Thyroid gland (tissue), 4 donors: ENCODE measurements at regions not wholly inside any gene's neighbourhood (a gene's known extent, or its start where the extent isn't known, plus 50 kb on each side); places are given as distances from the start of the nearest gene placed in this dataset.

Experiments
- DNase-seq, 2 donors: peaks; one replicate each; pipeline ENCODE4 v3.0.0-alpha.2; 2019
- H3K27ac ChIP-seq, 3 donors: fragments of 200-600 bp; sonication (generic); 1 replicate in 2 of 3; 2 replicates in 1 of 3; pipeline ENCODE4 v1.5.1; 2016 to 2019; ENCODE audit warnings: mild to moderate bottlenecking in 1 of 3, moderate library complexity in 1 of 3
- H3K27me3 ChIP-seq: fragments of 200-600 bp; sonication (generic); one replicate; pipeline ENCODE4 v1.5.1; 2019
- H3K36me3 ChIP-seq, 2 donors: fragments of 200-600 bp; sonication (generic); one replicate each; pipeline ENCODE4 v1.5.1; 2016 to 2019
- H3K4me1 ChIP-seq, 2 donors: fragments of 200-600 bp; sonication (generic); one replicate each; pipeline ENCODE4 v1.5.1; 2017 to 2019
- H3K4me3 ChIP-seq, 3 donors: fragments of 200-600 bp; sonication (generic); replicated peaks in 1 of 3; 1 replicate in 2 of 3; 2 replicates in 1 of 3; pipeline ENCODE4 v1.5.1; 2016; ENCODE audit warnings: mild to moderate bottlenecking in 1 of 3
- H3K9me3 ChIP-seq: fragments of 200-600 bp; sonication (generic); one replicate; pipeline ENCODE4 v1.5.1; 2017
- POLR2A ChIP-seq, 2 donors: fragments of 450-650 bp; IDR thresholded peaks; one replicate each; pipeline ENCODE4 v1.6.1; 2017; ENCODE audit warnings: antibody characterized with exemption in 2 of 2, mild to moderate bottlenecking in 2 of 2, moderate library complexity in 1 of 2
- WGBS, 2 donors: methylation state at CpG; one replicate each; pipeline ENCODE4 v1.1.5; 2017; 5-methylcytosine and 5-hydroxymethylcytosine counted together
- intact Hi-C: fragments of 100-400 bp; cut with DNase I; formaldehyde crosslinking; loops from one replicate; pipeline ENCODE4 v1.15.1; 2023
- TF ChIP-seq, protein P1 (sequence below), 6 experiments: fragments of 200-600 bp in 3 of 6; fragments of 450-650 bp in 3 of 6; sonication (generic) in 3 of 6; IDR thresholded peaks; one replicate each; pipeline ENCODE4 v1.5.1; 2016 to 2019; ENCODE audit warnings: antibody characterized with exemption in 6 of 6, mild to moderate bottlenecking in 2 of 6, inconsistent platforms in 1 of 6, moderate library complexity in 1 of 6

DNA sequence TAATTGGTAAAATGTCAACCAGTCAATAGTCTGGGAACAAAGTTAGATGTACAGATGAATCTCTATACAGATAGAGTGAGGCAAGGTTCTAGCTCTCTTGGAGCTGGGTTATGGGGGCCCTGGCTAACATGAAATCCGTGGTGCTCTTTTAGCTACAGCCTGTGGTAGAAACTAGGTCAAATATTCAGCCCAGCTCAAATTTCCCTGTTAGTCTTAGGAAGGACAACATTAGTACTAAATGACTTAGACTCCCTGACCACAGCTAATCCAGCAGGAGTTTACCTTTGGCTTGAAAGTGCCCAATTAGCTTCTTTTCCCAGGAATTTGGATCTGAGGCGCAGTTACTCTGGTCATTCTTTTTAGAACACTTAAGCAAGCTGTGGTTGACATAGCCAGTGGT, 170.5 kb downstream of the DMRTA1 start:
- Histone ChIP-seq H3K9me3 (no peaks in the 10 kb centered on the region), H3K36me3 (no peaks in the 10 kb centered on the region), H3K4me1 (no peaks in the 10 kb centered on the region), H3K4me3 (no peak overlapping the region), H3K27ac (no peak overlapping the region), H3K27me3 (no peaks in the 10 kb centered on the region)
- DNase-seq: no peak
- TF ChIP-seq POLR2A (IDR thresholded peaks at IDR 0.05): no peak
- TF ChIP-seq, protein P1, sequence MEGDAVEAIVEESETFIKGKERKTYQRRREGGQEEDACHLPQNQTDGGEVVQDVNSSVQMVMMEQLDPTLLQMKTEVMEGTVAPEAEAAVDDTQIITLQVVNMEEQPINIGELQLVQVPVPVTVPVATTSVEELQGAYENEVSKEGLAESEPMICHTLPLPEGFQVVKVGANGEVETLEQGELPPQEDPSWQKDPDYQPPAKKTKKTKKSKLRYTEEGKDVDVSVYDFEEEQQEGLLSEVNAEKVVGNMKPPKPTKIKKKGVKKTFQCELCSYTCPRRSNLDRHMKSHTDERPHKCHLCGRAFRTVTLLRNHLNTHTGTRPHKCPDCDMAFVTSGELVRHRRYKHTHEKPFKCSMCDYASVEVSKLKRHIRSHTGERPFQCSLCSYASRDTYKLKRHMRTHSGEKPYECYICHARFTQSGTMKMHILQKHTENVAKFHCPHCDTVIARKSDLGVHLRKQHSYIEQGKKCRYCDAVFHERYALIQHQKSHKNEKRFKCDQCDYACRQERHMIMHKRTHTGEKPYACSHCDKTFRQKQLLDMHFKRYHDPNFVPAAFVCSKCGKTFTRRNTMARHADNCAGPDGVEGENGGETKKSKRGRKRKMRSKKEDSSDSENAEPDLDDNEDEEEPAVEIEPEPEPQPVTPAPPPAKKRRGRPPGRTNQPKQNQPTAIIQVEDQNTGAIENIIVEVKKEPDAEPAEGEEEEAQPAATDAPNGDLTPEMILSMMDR (IDR thresholded peaks at IDR 0.05): no peak
- intact Hi-C loops: no loop called here
- WGBS, 2 donors: 39 to 43% methylated on average over 2 of the region's 2 CpGs

DNA sequence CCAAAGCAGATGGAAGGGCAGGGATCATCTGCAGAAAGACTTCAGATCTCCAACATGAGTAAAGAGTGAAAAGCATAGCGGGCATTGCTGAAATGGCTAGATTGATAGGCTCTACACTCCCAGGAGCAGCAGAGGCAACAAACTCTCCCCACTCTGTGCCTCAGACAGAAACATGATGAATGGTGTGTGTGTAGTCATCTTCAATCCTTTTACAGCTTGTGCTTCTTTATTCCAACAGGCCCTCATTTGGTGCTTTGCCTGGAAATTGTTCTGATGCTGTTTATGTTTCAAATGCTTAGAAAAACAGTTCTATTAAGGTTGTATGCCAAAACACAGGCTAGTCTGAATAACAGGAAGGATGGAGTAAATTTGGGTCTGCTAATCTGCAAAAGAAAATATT, 176.2 kb downstream of the DMRTA1 start:
- no peaks in the 10 kb centered on the region for H3K36me3 ChIP-seq
- no peaks in the 10 kb centered on the region for H3K9me3 ChIP-seq
- no peak for TF ChIP-seq POLR2A (IDR thresholded peaks at IDR 0.05)
- TF ChIP-seq, protein P1 (IDR thresholded peaks at IDR 0.05): no peak
- 47 to 72% methylated on average over 1 of the region's 1 CpG for WGBS, 2 donors
- no peak for DNase-seq
- no peaks in the 10 kb centered on the region for H3K4me1 ChIP-seq
- H3K27ac ChIP-seq: no peak overlapping the region
- H3K27me3 ChIP-seq: no peaks in the 10 kb centered on the region
- intact Hi-C loops: no loop called here
- no peak overlapping the region for H3K4me3 ChIP-seq

GRCh38 chr9:22623236-22623635, 176.6 kb downstream of the DMRTA1 start:
- Histone ChIP-seq H3K36me3 (no peaks in the 10 kb centered on the region), H3K4me1 (no peaks in the 10 kb centered on the region), H3K9me3 (no peaks in the 10 kb centered on the region), H3K27me3 (no peaks in the 10 kb centered on the region), H3K4me3 (no peak overlapping the region), H3K27ac (no peak overlapping the region)
- TF ChIP-seq, protein P1 (IDR thresholded peaks at IDR 0.05): no peak
- TF ChIP-seq POLR2A (IDR thresholded peaks at IDR 0.05): no peak
- intact Hi-C loops: no loop called here
- DNase-seq: no peak
- WGBS, 2 donors: 30 to 33% methylated on average over 3 of the region's 3 CpGs

DNA sequence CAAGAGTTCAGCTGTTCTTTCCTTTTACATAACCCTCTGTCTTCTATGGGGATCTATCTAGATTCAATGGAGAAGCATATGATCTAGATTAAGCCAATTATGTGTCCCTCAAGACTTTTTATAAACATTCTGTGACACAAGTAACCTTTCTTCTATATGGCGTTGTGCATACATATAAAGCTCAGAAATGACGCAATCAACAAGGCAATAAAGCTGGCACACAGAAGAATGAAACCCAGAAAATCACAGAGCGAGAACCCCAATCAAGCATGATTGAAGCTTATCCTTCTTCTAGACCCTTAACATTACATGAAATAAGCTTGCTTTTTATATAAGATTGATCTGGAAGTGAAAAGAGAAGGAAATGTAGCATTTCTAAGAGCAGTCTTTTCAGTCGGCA, 178.9 kb downstream of the DMRTA1 start:
- no peaks in the 10 kb centered on the region for H3K36me3 ChIP-seq
- intact Hi-C loops: no loop called here
- TF ChIP-seq, protein P1 (IDR thresholded peaks at IDR 0.05): no peak
- H3K4me3 ChIP-seq: no peak overlapping the region
- no peaks in the 10 kb centered on the region for H3K27me3 ChIP-seq
- no peaks in the 10 kb centered on the region for H3K9me3 ChIP-seq
- no peak for DNase-seq
- no peaks in the 10 kb centered on the region for H3K4me1 ChIP-seq
- 81 to 84% methylated on average over 4 of the region's 4 CpGs for WGBS, 2 donors
- no peak overlapping the region for H3K27ac ChIP-seq

DNA sequence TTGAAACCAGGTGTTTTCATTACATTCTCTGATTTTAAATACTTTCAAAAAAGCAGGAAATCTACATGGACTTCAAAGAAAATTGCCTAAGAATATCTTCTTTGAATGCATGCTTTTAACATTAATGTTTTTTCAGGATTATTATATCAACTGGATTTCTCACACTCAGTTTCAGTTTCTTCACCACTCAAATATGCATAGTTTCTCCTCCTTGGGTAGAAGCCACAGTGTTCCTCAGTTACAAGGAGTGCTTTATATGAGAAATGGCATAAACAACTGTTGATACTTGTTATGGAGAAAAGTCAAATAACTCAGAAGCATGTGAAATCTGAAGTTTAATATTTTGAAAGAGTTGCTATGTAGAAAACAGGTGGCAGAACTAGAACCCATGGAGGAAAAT, 196.9 kb downstream of the DMRTA1 start:
- H3K36me3 ChIP-seq: no peaks in the 10 kb centered on the region
- no peaks in the 10 kb centered on the region for H3K4me1 ChIP-seq
- H3K27me3 ChIP-seq: no peaks in the 10 kb centered on the region
- H3K9me3 ChIP-seq: no peaks in the 10 kb centered on the region
- intact Hi-C loops: no loop called here
- TF ChIP-seq POLR2A (IDR thresholded peaks at IDR 0.05): no peak
- TF ChIP-seq, protein P1 (IDR thresholded peaks at IDR 0.05): no peak
- no peak overlapping the region for H3K4me3 ChIP-seq
- no peak overlapping the region for H3K27ac ChIP-seq
- DNase-seq: no peak
